H9 (cell line): ENCODE measurements at regions not wholly inside any gene's neighbourhood (a gene's known extent, or its start where the extent isn't known, plus 50 kb on each side); places are given as distances from the start of the nearest gene placed in this dataset.

Experiments used
- DNase-seq: peaks from one replicate; pipeline ENCODE4 v3.0.0-alpha.2; 2017
- H2AFZ ChIP-seq: one replicate; pipeline ENCODE4 v1.6.1; 2013; ENCODE audit warnings: mild to moderate bottlenecking, low read length, control low read depth, moderate library complexity
- H2AK5ac ChIP-seq: 2 replicates; pipeline ENCODE4 v1.6.1; 2013; ENCODE audit warnings: low read length, control low read depth, mixed read lengths; ENCODE audit not compliant: insufficient read length
- H2BK120ac ChIP-seq: one replicate; pipeline ENCODE4 v1.6.1; 2013; ENCODE audit warnings: low read depth, mild to moderate bottlenecking, low read length, control low read depth, inconsistent platforms; ENCODE audit not compliant: poor library complexity, severe bottlenecking
- H2BK12ac ChIP-seq: 2 replicates; pipeline ENCODE4 v1.6.1; 2013; ENCODE audit warnings: low read length, control low read depth, mixed read lengths, low read depth; ENCODE audit not compliant: insufficient read length
- H2BK15ac ChIP-seq: 2 replicates; pipeline ENCODE4 v1.6.1; 2013; ENCODE audit warnings: low read depth, low read length, control low read depth
- H2BK20ac ChIP-seq: one replicate; pipeline ENCODE4 v1.6.1; 2013; ENCODE audit warnings: low read depth, mild to moderate bottlenecking, low read length, control low read depth, inconsistent platforms; ENCODE audit not compliant: poor library complexity, severe bottlenecking
- H2BK5ac ChIP-seq: 2 replicates; pipeline ENCODE4 v1.6.1; 2013; ENCODE audit warnings: low read length, control low read depth, mixed read lengths; ENCODE audit not compliant: insufficient read length
- H3K14ac ChIP-seq: 2 replicates; pipeline ENCODE4 v1.6.1; 2013; ENCODE audit warnings: low read length, control low read depth; ENCODE audit not compliant: insufficient read depth
- H3K18ac ChIP-seq: 2 replicates; pipeline ENCODE4 v1.6.1; 2013; ENCODE audit warnings: low read depth, mild to moderate bottlenecking, mixed read lengths, low read length, control low read depth; ENCODE audit not compliant: insufficient read length
- H3K23ac ChIP-seq: 2 replicates; pipeline ENCODE4 v1.6.1; 2013; ENCODE audit warnings: low read length, control low read depth, mixed read lengths, low read depth; ENCODE audit not compliant: insufficient read length
- H3K23me2 ChIP-seq: 2 replicates; pipeline ENCODE4 v1.6.1; 2013; ENCODE audit warnings: low read depth, mild to moderate bottlenecking, mixed read lengths, low read length, control low read depth; ENCODE audit not compliant: insufficient read length, poor library complexity, severe bottlenecking
- H3K27ac ChIP-seq: 2 replicates; pipeline ENCODE4 v1.5.1; 2013; ENCODE audit warnings: low read length, control low read depth, mixed read lengths, low read depth; ENCODE audit not compliant: insufficient read length
- H3K27me3 ChIP-seq: 2 replicates; pipeline ENCODE4 v1.6.1; 2013; ENCODE audit warnings: low read length, control low read depth, inconsistent platforms; ENCODE audit not compliant: insufficient read depth
- H3K4ac ChIP-seq: 2 replicates; pipeline ENCODE4 v1.6.1; 2013; ENCODE audit warnings: low read depth, mild to moderate bottlenecking, control low read depth, inconsistent platforms, low read length, moderate library complexity
- H3K4me1 ChIP-seq: 2 replicates; pipeline ENCODE4 v1.6.1; 2013; ENCODE audit warnings: low read length, control low read depth, inconsistent platforms; ENCODE audit not compliant: insufficient read depth
- H3K4me2 ChIP-seq: 2 replicates; pipeline ENCODE4 v1.6.1; 2013; ENCODE audit warnings: low read length, control low read depth, mixed read lengths; ENCODE audit not compliant: insufficient read length, insufficient read depth
- H3K56ac ChIP-seq: 2 replicates; pipeline ENCODE4 v1.6.1; 2013; ENCODE audit warnings: low read depth, mild to moderate bottlenecking, mixed read lengths, low read length, control low read depth; ENCODE audit not compliant: insufficient read length
- H3K79me1 ChIP-seq: 2 replicates; pipeline ENCODE4 v1.6.1; 2013; ENCODE audit warnings: low read depth, mild to moderate bottlenecking, moderate library complexity, low read length, control low read depth, inconsistent platforms; ENCODE audit not compliant: insufficient read depth, poor library complexity, severe bottlenecking
- H3K79me2 ChIP-seq: 2 replicates; pipeline ENCODE4 v1.6.1; 2013; ENCODE audit warnings: low read length, control low read depth, inconsistent platforms; ENCODE audit not compliant: insufficient read depth
- H3K9ac ChIP-seq: 2 replicates; pipeline ENCODE4 v1.6.1; 2013; ENCODE audit warnings: low read length, control low read depth, mixed read lengths; ENCODE audit not compliant: insufficient read length; ENCODE audit errors: extremely low read depth
- H3K9me3 ChIP-seq: one replicate; pipeline ENCODE4 v1.6.1; 2013; ENCODE audit warnings: low read depth, low read length, inconsistent platforms; ENCODE audit not compliant: control insufficient read depth
- H3T11ph ChIP-seq: one replicate; pipeline ENCODE4 v1.6.1; 2013; ENCODE audit warnings: mild to moderate bottlenecking, low read length, control low read depth, inconsistent platforms
- H4K20me1 ChIP-seq: one replicate; pipeline ENCODE4 v1.6.1; 2013; ENCODE audit not compliant: control insufficient read depth, insufficient read length, insufficient read depth
- H4K5ac ChIP-seq: 2 replicates; pipeline ENCODE4 v1.6.1; 2013; ENCODE audit warnings: low read depth, mild to moderate bottlenecking, mixed read lengths, low read length, control low read depth; ENCODE audit not compliant: insufficient read length
- H4K8ac ChIP-seq: replicated peaks from 2 replicates; pipeline ENCODE4 v1.6.1; 2013; ENCODE audit warnings: low read length, control low read depth, mixed read lengths, low read depth; ENCODE audit not compliant: insufficient read length
- H4K91ac ChIP-seq: 2 replicates; pipeline ENCODE4 v1.6.1; 2013; ENCODE audit warnings: low read depth, mild to moderate bottlenecking, moderate library complexity, mixed read lengths, low read length, control low read depth; ENCODE audit not compliant: insufficient read length
- H3K27ac Mint-ChIP-seq, 3 experiments: 2 replicates in 2 of 3; 3 replicates in 1 of 3; pipeline ENCODE4 v1.8.0; 2020 to 2021; ENCODE audit warnings: mixed read lengths in 3 of 3, mild to moderate bottlenecking in 1 of 3, moderate library complexity in 1 of 3
- H3K27me3 Mint-ChIP-seq: 2 replicates; pipeline ENCODE4 v1.8.0; 2021; ENCODE audit warnings: low read depth, mild to moderate bottlenecking, moderate library complexity, mixed read lengths
- H3K36me3 Mint-ChIP-seq, 3 experiments: 2 replicates in 2 of 3; 3 replicates in 1 of 3; pipeline ENCODE4 v1.8.0; 2020 to 2021; ENCODE audit warnings: low read depth in 3 of 3, mixed read lengths in 3 of 3; ENCODE audit not compliant: insufficient read depth in 1 of 3
- H3K4me1 Mint-ChIP-seq, 2 experiments: 2 replicates each; pipeline ENCODE4 v1.8.0; 2020; ENCODE audit warnings: mixed read lengths in 2 of 2
- H3K4me3 Mint-ChIP-seq, 2 experiments: 2 replicates in 1 of 2; 3 replicates in 1 of 2; pipeline ENCODE4 v1.8.0; 2020 to 2021; ENCODE audit warnings: mild to moderate bottlenecking in 2 of 2, mixed read lengths in 2 of 2, moderate library complexity in 1 of 2
- H3K9me3 Mint-ChIP-seq, 2 experiments: 2 replicates in 1 of 2; 3 replicates in 1 of 2; pipeline ENCODE4 v1.8.0; 2020; ENCODE audit warnings: mild to moderate bottlenecking in 2 of 2, mixed read lengths in 2 of 2, moderate library complexity in 1 of 2
- CTCF ChIP-seq: fragments of 200-600 bp; sonication (generic); conservative IDR thresholded peaks from 3 replicates; pipeline ENCODE4 v1.8.0; 2021; ENCODE audit warnings: antibody characterized with exemption, mild to moderate bottlenecking
- WGBS: extraction: QIAGEN DNeasy Blood & Tissue Kit; methylation state at CpG from one replicate; pipeline ENCODE4 v1.1.7; 2013; ENCODE audit warnings: missing lambda C conversion rate, low lambda C conversion rate, mixed read lengths; ENCODE audit not compliant: insufficient read length; ENCODE audit errors: extremely low coverage; 5-methylcytosine and 5-hydroxymethylcytosine counted together

- Histone ChIP-seq H3T11ph (no peak overlapping the region), H4K5ac (no peak overlapping the region), H2BK5ac (no peak overlapping the region), H2AK5ac (no peak overlapping the region), H2BK12ac (no peak overlapping the region), H2AFZ (no peak overlapping the region), H3K23ac (no peak overlapping the region), H3K27me3 (no peaks in the 10 kb centered on the region), H2BK120ac (no peak overlapping the region), H4K91ac (no peak overlapping the region), H3K4me2 (no peak overlapping the region), H3K14ac (no peak overlapping the region), H4K8ac (no peak overlapping the region), H2BK20ac (no peak overlapping the region), H3K9me3 (no peaks in the 10 kb centered on the region), H3K27ac (no peak overlapping the region), H3K18ac (no peak overlapping the region), H3K4ac (no peak overlapping the region), H3K9ac (no peak overlapping the region), H3K4me1 (no peaks in the 10 kb centered on the region), H3K79me2 (no peaks in the 10 kb centered on the region), H2BK15ac (no peak overlapping the region), H3K56ac (no peak overlapping the region), H4K20me1 (no peaks in the 10 kb centered on the region), H3K79me1 (no peaks in the 10 kb centered on the region), H3K23me2 (no peaks in the 10 kb centered on the region)
- H3K27me3 Mint-ChIP-seq, result peaks cover 6% of the 10 kb centered on the region
- no CpG with 5 or more reads among the region's 6 CpGs for WGBS
- no peaks in the 10 kb centered on the region; a peak in 1 of 4 replicates for H3K4me1 Mint-ChIP-seq
- TF ChIP-seq CTCF, result no peak
- H3K9me3 Mint-ChIP-seq, result no peaks in the 10 kb centered on the region
- DNase-seq, result no peak
- H3K4me3 Mint-ChIP-seq, result no peak overlapping the region
- no peaks in the 10 kb centered on the region for H3K36me3 Mint-ChIP-seq
- no peak overlapping the region for H3K27ac Mint-ChIP-seq
Observed at GRCh38 chr1:212529211-212529741, 79.3 kb upstream of the ATF3 start.
